Thyroid gland (tissue), 4 donors: ENCODE measurements at regions not wholly inside any gene's neighbourhood (a gene's known extent, or its start where the extent isn't known, plus 50 kb on each side); places are given as distances from the start of the nearest gene placed in this dataset.

ENCODE experiments used
- DNase-seq, 2 donors: peaks; one replicate each; pipeline ENCODE4 v3.0.0-alpha.2; 2019
- H3K27ac ChIP-seq, 3 donors: fragments of 200-600 bp; sonication (generic); 1 replicate in 2 of 3; 2 replicates in 1 of 3; pipeline ENCODE4 v1.5.1; 2016 to 2019; ENCODE audit warnings: mild to moderate bottlenecking in 1 of 3, moderate library complexity in 1 of 3
- H3K27me3 ChIP-seq: fragments of 200-600 bp; sonication (generic); one replicate; pipeline ENCODE4 v1.5.1; 2019
- H3K36me3 ChIP-seq, 2 donors: fragments of 200-600 bp; sonication (generic); one replicate each; pipeline ENCODE4 v1.5.1; 2016 to 2019
- H3K4me1 ChIP-seq, 2 donors: fragments of 200-600 bp; sonication (generic); one replicate each; pipeline ENCODE4 v1.5.1; 2017 to 2019
- H3K4me3 ChIP-seq, 3 donors: fragments of 200-600 bp; sonication (generic); replicated peaks in 1 of 3; 1 replicate in 2 of 3; 2 replicates in 1 of 3; pipeline ENCODE4 v1.5.1; 2016; ENCODE audit warnings: mild to moderate bottlenecking in 1 of 3
- H3K9me3 ChIP-seq: fragments of 200-600 bp; sonication (generic); one replicate; pipeline ENCODE4 v1.5.1; 2017
- CTCF ChIP-seq, 6 experiments: fragments of 200-600 bp in 3 of 6; fragments of 450-650 bp in 3 of 6; sonication (generic) in 3 of 6; IDR thresholded peaks; one replicate each; pipeline ENCODE4 v1.5.1; 2016 to 2019; ENCODE audit warnings: antibody characterized with exemption in 6 of 6, mild to moderate bottlenecking in 2 of 6, inconsistent platforms in 1 of 6, moderate library complexity in 1 of 6
- POLR2A ChIP-seq, 2 donors: fragments of 450-650 bp; IDR thresholded peaks; one replicate each; pipeline ENCODE4 v1.6.1; 2017; ENCODE audit warnings: antibody characterized with exemption in 2 of 2, mild to moderate bottlenecking in 2 of 2, moderate library complexity in 1 of 2
- WGBS, 2 donors: methylation state at CpG; one replicate each; pipeline ENCODE4 v1.1.5; 2017; 5-methylcytosine and 5-hydroxymethylcytosine counted together
- intact Hi-C: fragments of 100-400 bp; cut with DNase I; formaldehyde crosslinking; loops from one replicate; pipeline ENCODE4 v1.15.1; 2023

GRCh38 chr9:11915699-11916098, 777.5 kb upstream of the TYRP1 start:
- no peak for DNase-seq
- no peaks in the 10 kb centered on the region for H3K36me3 ChIP-seq
- WGBS, 2 donors: 58 to 63% methylated on average over 2 of the region's 2 CpGs
- no peak overlapping the region for H3K4me3 ChIP-seq
- H3K4me1 ChIP-seq: no peaks in the 10 kb centered on the region
- no peaks in the 10 kb centered on the region for H3K27me3 ChIP-seq
- TF ChIP-seq POLR2A (IDR thresholded peaks at IDR 0.05) (no peak), CTCF (IDR thresholded peaks at IDR 0.05) (no peak)
- H3K27ac ChIP-seq: no peak overlapping the region
- intact Hi-C loops: no loop called here
- H3K9me3 ChIP-seq: no peaks in the 10 kb centered on the region

- Histone ChIP-seq H3K27me3 (no peaks in the 10 kb centered on the region), H3K4me3 (no peak overlapping the region), H3K36me3 (no peaks in the 10 kb centered on the region), H3K4me1 (no peaks in the 10 kb centered on the region), H3K27ac (no peak overlapping the region), H3K9me3 (no peaks in the 10 kb centered on the region)
- DNase-seq: no peak
- 85 to 95% methylated on average over 4 to 9 of the region's 17 CpGs for WGBS, 2 donors
- intact Hi-C loops: no loop called here
- TF ChIP-seq CTCF (IDR thresholded peaks at IDR 0.05) (no peak), POLR2A (IDR thresholded peaks at IDR 0.05) (no peak)
These were observed 764.3 kb upstream of the TYRP1 start for GRCh38 chr9:11928871-11929321.

- Histone ChIP-seq H3K4me1 (no peaks in the 10 kb centered on the region), H3K27ac (no peak overlapping the region), H3K9me3 (no peaks in the 10 kb centered on the region), H3K36me3 (no peaks in the 10 kb centered on the region), H3K4me3 (no peak overlapping the region), H3K27me3 (no peaks in the 10 kb centered on the region)
- 91 to 92% methylated on average over 3 of the region's 3 CpGs for WGBS, 2 donors
- TF ChIP-seq CTCF (IDR thresholded peaks at IDR 0.05): no peak
- TF ChIP-seq POLR2A (IDR thresholded peaks at IDR 0.05): no peak
- no peak for DNase-seq
- intact Hi-C loops: no loop called here
These were observed 762.1 kb upstream of the TYRP1 start for GRCh38 chr9:11931109-11931508.

GRCh38 chr9:11931751-11932150, 761.4 kb upstream of the TYRP1 start:
- H3K27ac ChIP-seq: no peak overlapping the region
- H3K9me3 ChIP-seq: no peaks in the 10 kb centered on the region
- no peaks in the 10 kb centered on the region for H3K4me1 ChIP-seq
- TF ChIP-seq CTCF (IDR thresholded peaks at IDR 0.05) (no peak), POLR2A (IDR thresholded peaks at IDR 0.05) (no peak)
- intact Hi-C loops: no loop called here
- 75 to 85% methylated on average over 3 of the region's 3 CpGs for WGBS, 2 donors
- H3K4me3 ChIP-seq: no peak overlapping the region
- no peaks in the 10 kb centered on the region for H3K36me3 ChIP-seq
- DNase-seq: no peak
- H3K27me3 ChIP-seq: no peaks in the 10 kb centered on the region

GRCh38 chr9:11933926-11934325, 759.3 kb upstream of the TYRP1 start:
- no peak overlapping the region for H3K27ac ChIP-seq
- H3K36me3 ChIP-seq: no peaks in the 10 kb centered on the region
- no peaks in the 10 kb centered on the region for H3K27me3 ChIP-seq
- no peak for DNase-seq
- no peak overlapping the region for H3K4me3 ChIP-seq
- no peaks in the 10 kb centered on the region for H3K4me1 ChIP-seq
- intact Hi-C loops: no loop called here
- TF ChIP-seq POLR2A (IDR thresholded peaks at IDR 0.05) (no peak), CTCF (IDR thresholded peaks at IDR 0.05) (no peak)
- no peaks in the 10 kb centered on the region for H3K9me3 ChIP-seq
